ENCODE measurements at regions not wholly inside any gene's neighbourhood (a gene's known extent, or its start where the extent isn't known, plus 50 kb on each side); places are given as distances from the start of the nearest gene placed in this dataset.
A peak's percentile ranks its signal among the peaks of the same experiment; 100 is the strongest.

GRCh38 chr12:91819132-91819447 is 326.6 kb downstream of the BTG1 start:
- no peaks in the 10 kb centered on the region for H3K27me3 ChIP-seq
- H3K27ac ChIP-seq = no peak overlapping the region
- TF ChIP-seq POLR2A (IDR thresholded peaks at IDR 0.05) (no peak), CTCF (IDR thresholded peaks at IDR 0.05) (no peak)
- no peaks in the 10 kb centered on the region for H3K9me3 ChIP-seq
- H3K4me3 ChIP-seq = no peak overlapping the region
- DNase-seq = peak in 1 of 2 donors; percentile 26
- no peaks in the 10 kb centered on the region for H3K36me3 ChIP-seq
- intact Hi-C loops (cut with DNase I; ENCODE audit: low total_unique reads) = no loop called here
- no peaks in the 10 kb centered on the region for H3K4me1 ChIP-seq

GRCh38 chr12:91818227-91819131 is 327.2 kb downstream of the BTG1 start:
- Histone ChIP-seq H3K27ac (peak overlapping the region in 1 of 2 donors; percentile 9), H3K36me3 (no peaks in the 10 kb centered on the region), H3K4me1 (no peaks in the 10 kb centered on the region), H3K9me3 (no peaks in the 10 kb centered on the region), H3K27me3 (no peaks in the 10 kb centered on the region), H3K4me3 (no peak overlapping the region)
- TF ChIP-seq POLR2A (IDR thresholded peaks at IDR 0.05) (no peak), CTCF (IDR thresholded peaks at IDR 0.05) (no peak)
- DNase-seq = no peak
- intact Hi-C loops (cut with DNase I; ENCODE audit: low total_unique reads) = no loop called here

GRCh38 chr12:91817517-91817916 is 328.1 kb downstream of the BTG1 start:
- TF ChIP-seq CTCF (IDR thresholded peaks at IDR 0.05) (no peak), POLR2A (IDR thresholded peaks at IDR 0.05) (no peak)

GRCh38 chr12:91813701-91814100 is 331.9 kb downstream of the BTG1 start:
- no peaks in the 10 kb centered on the region for H3K36me3 ChIP-seq
- no peak overlapping the region for H3K4me3 ChIP-seq
- no peaks in the 10 kb centered on the region for H3K4me1 ChIP-seq
- no peaks in the 10 kb centered on the region for H3K27me3 ChIP-seq
- intact Hi-C loops (cut with DNase I; ENCODE audit: low total_unique reads) = no loop called here
- no peak for DNase-seq
- H3K27ac ChIP-seq = no peak overlapping the region
- TF ChIP-seq CTCF (IDR thresholded peaks at IDR 0.05) (no peak), POLR2A (IDR thresholded peaks at IDR 0.05) (no peak)
- H3K9me3 ChIP-seq = no peaks in the 10 kb centered on the region

More at GRCh38 chr12:91817517-91817916, 328.1 kb downstream of the BTG1 start:
- Histone ChIP-seq H3K4me3 (no peak overlapping the region), H3K36me3 (no peaks in the 10 kb centered on the region), H3K9me3 (no peaks in the 10 kb centered on the region), H3K4me1 (no peaks in the 10 kb centered on the region), H3K27ac (no peak overlapping the region), H3K27me3 (no peaks in the 10 kb centered on the region)
- no peak for DNase-seq
- intact Hi-C loops (cut with DNase I; ENCODE audit: low total_unique reads) = no loop called here

- Histone ChIP-seq H3K27ac (peak overlapping the region; percentile 14 to 39), H3K36me3 (no peaks in the 10 kb centered on the region), H3K4me3 (no peak overlapping the region), H3K9me3 (no peaks in the 10 kb centered on the region), H3K27me3 (no peaks in the 10 kb centered on the region), H3K4me1 (no peaks in the 10 kb centered on the region)
- intact Hi-C loops (cut with DNase I; ENCODE audit: low total_unique reads) = no loop called here
- TF ChIP-seq CTCF (IDR thresholded peaks at IDR 0.05) (peak; percentile 58 to 74 (median 66)), POLR2A (IDR thresholded peaks at IDR 0.05) (no peak)
- peak; percentile 74 for DNase-seq
These were observed 334.0 kb downstream of the BTG1 start for GRCh38 chr12:91811481-91812287.

Measured in uterus (tissue), 3 donors.